Chondrocyte (in vitro differentiated cells): ENCODE measurements at regions not wholly inside any gene's neighbourhood (a gene's known extent, or its start where the extent isn't known, plus 50 kb on each side); places are given as distances from the start of the nearest gene placed in this dataset.

Experiments used
- DNase-seq: peaks from one replicate; pipeline ENCODE4 v3.0.0; 2021; ENCODE audit warnings: mixed read lengths, low spot score
- H3K27ac Mint-ChIP-seq: one replicate; pipeline ENCODE4 v1.8.0; 2021; ENCODE audit warnings: mild to moderate bottlenecking, moderate library complexity, mixed read lengths; ENCODE audit not compliant: unreplicated experiment
- H3K27me3 Mint-ChIP-seq: 2 replicates; pipeline ENCODE4 v1.8.0; 2021; ENCODE audit warnings: low read depth, mixed read lengths
- H3K36me3 Mint-ChIP-seq: 2 replicates; pipeline ENCODE4 v1.8.0; 2021; ENCODE audit warnings: low read depth, mixed read lengths
- H3K4me1 Mint-ChIP-seq: 2 replicates; pipeline ENCODE4 v1.8.0; 2021; ENCODE audit warnings: low read depth, mild to moderate bottlenecking, mixed read lengths
- H3K4me3 Mint-ChIP-seq: one replicate; pipeline ENCODE4 v1.8.0; 2021; ENCODE audit warnings: mild to moderate bottlenecking, moderate library complexity, mixed read lengths; ENCODE audit not compliant: unreplicated experiment
- H3K9me3 Mint-ChIP-seq: 2 replicates; pipeline ENCODE4 v1.8.0; 2021; ENCODE audit warnings: low read depth, mixed read lengths
- CTCF ChIP-seq: fragments of 200-600 bp; sonication (generic); IDR thresholded peaks from 2 replicates; pipeline ENCODE4 v1.5.0; 2021; ENCODE audit warnings: antibody characterized with exemption, mild to moderate bottlenecking, moderate library complexity

GRCh38 chr13:76741046-76741445 lies 145.2 kb downstream of the KCTD12 start:
- no peaks in the 10 kb centered on the region for H3K4me1 Mint-ChIP-seq
- H3K27me3 Mint-ChIP-seq, result no peaks in the 10 kb centered on the region
- peaks cover 22% of the 10 kb centered on the region for H3K9me3 Mint-ChIP-seq
- no peak for DNase-seq
- no peak overlapping the region for H3K4me3 Mint-ChIP-seq
- peaks cover 3% of the 10 kb centered on the region for H3K36me3 Mint-ChIP-seq
- H3K27ac Mint-ChIP-seq, result no peak overlapping the region
- TF ChIP-seq CTCF, result no peak

- DNase-seq, result no peak
- no peak for TF ChIP-seq CTCF
- no peak overlapping the region for H3K27ac Mint-ChIP-seq
These were observed 147.6 kb downstream of the KCTD12 start for GRCh38 chr13:76738616-76739015.

GRCh38 chr13:76737526-76737925 lies 148.7 kb downstream of the KCTD12 start:
- H3K27ac Mint-ChIP-seq, result no peak overlapping the region
- peaks cover 3% of the 10 kb centered on the region for H3K36me3 Mint-ChIP-seq
- no peak for TF ChIP-seq CTCF
- H3K4me3 Mint-ChIP-seq, result no peak overlapping the region
- peaks cover 18% of the 10 kb centered on the region for H3K9me3 Mint-ChIP-seq
- peaks cover 5% of the 10 kb centered on the region for H3K4me1 Mint-ChIP-seq
- no peaks in the 10 kb centered on the region for H3K27me3 Mint-ChIP-seq
- no peak for DNase-seq

More at GRCh38 chr13:76738616-76739015, 147.6 kb downstream of the KCTD12 start:
- Mint-ChIP-seq H3K4me3 (no peak overlapping the region), H3K27me3 (no peaks in the 10 kb centered on the region), H3K4me1 (peaks cover 3% of the 10 kb centered on the region), H3K36me3 (peaks cover 3% of the 10 kb centered on the region), H3K9me3 (peaks cover 20% of the 10 kb centered on the region)

- peaks cover 10% of the 10 kb centered on the region for H3K4me1 Mint-ChIP-seq
- H3K4me3 Mint-ChIP-seq, result no peak overlapping the region
- DNase-seq, result no peak
- TF ChIP-seq CTCF, result no peak
- H3K36me3 Mint-ChIP-seq, result no peaks in the 10 kb centered on the region
- no peak overlapping the region for H3K27ac Mint-ChIP-seq
- no peaks in the 10 kb centered on the region for H3K27me3 Mint-ChIP-seq
- H3K9me3 Mint-ChIP-seq, result no peaks in the 10 kb centered on the region
These were observed 150.6 kb downstream of the KCTD12 start for GRCh38 chr13:76735641-76736040.

- peaks cover 23% of the 10 kb centered on the region for H3K4me1 Mint-ChIP-seq
- DNase-seq, result no peak
- H3K36me3 Mint-ChIP-seq, result no peaks in the 10 kb centered on the region
- H3K27ac Mint-ChIP-seq, result no peak overlapping the region
- H3K9me3 Mint-ChIP-seq, result no peaks in the 10 kb centered on the region
- TF ChIP-seq CTCF, result no peak
- no peak overlapping the region for H3K4me3 Mint-ChIP-seq
- no peaks in the 10 kb centered on the region for H3K27me3 Mint-ChIP-seq
These were observed 152.5 kb downstream of the KCTD12 start for GRCh38 chr13:76733671-76734070.
